Neural cell (in vitro differentiated cells): ENCODE measurements at regions not wholly inside any gene's neighbourhood (a gene's known extent, or its start where the extent isn't known, plus 50 kb on each side); places are given as distances from the start of the nearest gene placed in this dataset.

Source experiments
- H2AFZ ChIP-seq: fragments of 200-600, 300-800 bp; sonication (generic), shearing (Covaris generic); 2 replicates; pipeline ENCODE4 v1.6.0; 2014; ENCODE audit warnings: low read depth, mild to moderate bottlenecking, antibody characterized with exemption, low read length, moderate library complexity
- H3F3A ChIP-seq: fragments of 200-600 bp; shearing (Covaris generic); 2 replicates; pipeline ENCODE4 v1.6.1; 2016; ENCODE audit warnings: mild to moderate bottlenecking, moderate library complexity, mixed read lengths, antibody characterized with exemption, low read length; ENCODE audit not compliant: insufficient read depth, poor library complexity, severe bottlenecking
- H3K27ac ChIP-seq: fragments of 200-600, 300-800 bp; sonication (generic), shearing (Covaris generic); 2 replicates; pipeline ENCODE4 v1.5.1; 2014; ENCODE audit warnings: mild to moderate bottlenecking, low read length, moderate library complexity
- H3K27me3 ChIP-seq: fragments of 300-800, 200-600 bp; sonication (generic), shearing (Covaris generic); 2 replicates; pipeline ENCODE4 v1.6.0; 2014; ENCODE audit warnings: mild to moderate bottlenecking, low read depth, low read length, moderate library complexity; ENCODE audit not compliant: insufficient read depth
- H3K36me3 ChIP-seq: fragments of 300-800, 200-600 bp; sonication (generic), shearing (Covaris generic); 2 replicates; pipeline ENCODE4 v1.5.1; 2014; ENCODE audit warnings: mild to moderate bottlenecking, antibody characterized with exemption, low read length, moderate library complexity; ENCODE audit not compliant: insufficient read depth
- H3K4me2 ChIP-seq: fragments of 300-800, 200-600 bp; sonication (generic), shearing (Covaris generic); 2 replicates; pipeline ENCODE4 v1.6.0; 2014; ENCODE audit warnings: mild to moderate bottlenecking, low read length
- H3K4me3 ChIP-seq: fragments of 300-800, 200-600 bp; sonication (generic), shearing (Covaris generic); 2 replicates; pipeline ENCODE4 v1.5.1; 2014; ENCODE audit warnings: mild to moderate bottlenecking, low read length, moderate library complexity
- H3K79me2 ChIP-seq: fragments of 200-600 bp; shearing (Covaris generic); replicated peaks from 2 replicates; pipeline ENCODE4 v1.6.0; 2014; ENCODE audit warnings: mild to moderate bottlenecking, low read length, moderate library complexity; ENCODE audit not compliant: insufficient read depth
- H3K9ac ChIP-seq: fragments of 300-800, 200-600 bp; sonication (generic), shearing (Covaris generic); 2 replicates; pipeline ENCODE4 v1.6.1; 2016; ENCODE audit warnings: mild to moderate bottlenecking, low read length, mixed read lengths
- H3K9me2 ChIP-seq: fragments of 200-600 bp; shearing (Covaris generic); 2 replicates; pipeline ENCODE4 v1.6.1; 2016; ENCODE audit warnings: mild to moderate bottlenecking, low read length, mixed read lengths; ENCODE audit not compliant: insufficient read depth
- H3K9me3 ChIP-seq: fragments of 200-600, 300-800 bp; sonication (generic), shearing (Covaris generic); 2 replicates; pipeline ENCODE4 v1.6.1; 2016; ENCODE audit warnings: mild to moderate bottlenecking, mixed run types, low read length, moderate library complexity, mixed read lengths
- H4K20me1 ChIP-seq: fragments of 200-600 bp; shearing (Covaris generic); 2 replicates; pipeline ENCODE4 v1.6.1; 2016; ENCODE audit warnings: mild to moderate bottlenecking, mixed run types; ENCODE audit not compliant: insufficient read depth
- CTCF ChIP-seq: fragments of 450-650 bp; IDR thresholded peaks from 2 replicates; pipeline ENCODE4 v1.5.1; 2014; ENCODE audit warnings: antibody characterized with exemption, mild to moderate bottlenecking, moderate library complexity; ENCODE audit not compliant: poor library complexity, severe bottlenecking
- EP300 ChIP-seq: fragments of 450-650 bp; conservative IDR thresholded peaks from 2 replicates; pipeline ENCODE4 v1.6.1; 2014; ENCODE audit warnings: antibody characterized with exemption, mild to moderate bottlenecking, moderate library complexity; ENCODE audit not compliant: poor library complexity, severe bottlenecking
- EZH2 ChIP-seq: fragments of 200-600, 300-800 bp; shearing (Covaris generic), sonication (generic); IDR thresholded peaks from 2 replicates; pipeline ENCODE4 v1.6.1; 2014; ENCODE audit warnings: antibody characterized with exemption, low read length, borderline replicate concordance, mild to moderate bottlenecking; ENCODE audit not compliant: insufficient read depth, poor library complexity, severe bottlenecking
- MXI1 ChIP-seq: fragments of 450-650 bp; conservative IDR thresholded peaks from 2 replicates; pipeline ENCODE4 v1.6.1; 2014; ENCODE audit warnings: antibody characterized with exemption, mild to moderate bottlenecking; ENCODE audit not compliant: poor library complexity, severe bottlenecking
- POLR2AphosphoS5 ChIP-seq: IDR thresholded peaks from 2 replicates; pipeline ENCODE4 v1.6.1; 2012
- RAD21 ChIP-seq: fragments of 450-650 bp; conservative IDR thresholded peaks from 2 replicates; pipeline ENCODE4 v1.6.1; 2014; ENCODE audit warnings: antibody characterized with exemption, mild to moderate bottlenecking, moderate library complexity
- REST ChIP-seq: IDR thresholded peaks from 2 replicates; pipeline ENCODE4 v1.6.1; 2012; ENCODE audit warnings: borderline replicate concordance
- SMC3 ChIP-seq: fragments of 450-650 bp; conservative IDR thresholded peaks from 2 replicates; pipeline ENCODE4 v1.6.1; 2014; ENCODE audit warnings: antibody characterized with exemption, mild to moderate bottlenecking, moderate library complexity; ENCODE audit not compliant: poor library complexity
- TAF1 ChIP-seq: IDR thresholded peaks from 2 replicates; pipeline ENCODE4 v1.6.1; 2012; ENCODE audit warnings: low read depth

- H2AFZ ChIP-seq = no peak overlapping the region
- no peaks in the 10 kb centered on the region for H4K20me1 ChIP-seq
- no peaks in the 10 kb centered on the region for H3F3A ChIP-seq
- H3K27ac ChIP-seq = no peak overlapping the region
- H3K79me2 ChIP-seq = no peaks in the 10 kb centered on the region
- H3K4me2 ChIP-seq = no peak overlapping the region
- TF ChIP-seq CTCF = no peak
- no peak for TF ChIP-seq EZH2
- TF ChIP-seq SMC3 = no peak
- no peak for TF ChIP-seq TAF1
- TF ChIP-seq POLR2AphosphoS5 = no peak
- no peak for TF ChIP-seq RAD21
- TF ChIP-seq REST = no peak
- no peak for TF ChIP-seq MXI1
- no peaks in the 10 kb centered on the region for H3K9me3 ChIP-seq
- no peak overlapping the region for H3K4me3 ChIP-seq
- no peaks in the 10 kb centered on the region for H3K27me3 ChIP-seq
- no peak overlapping the region for H3K9ac ChIP-seq
- H3K9me2 ChIP-seq = no peaks in the 10 kb centered on the region
- no peaks in the 10 kb centered on the region for H3K36me3 ChIP-seq
Measured at GRCh38 chr18:43651057-43651456, 373.8 kb upstream of the SYT4 start.

GRCh38 chr18:43656547-43656946 is 379.3 kb upstream of the SYT4 start:
- no peaks in the 10 kb centered on the region for H3K9me2 ChIP-seq
- H3K9ac ChIP-seq = no peak overlapping the region
- no peaks in the 10 kb centered on the region for H4K20me1 ChIP-seq
- H2AFZ ChIP-seq = no peak overlapping the region
- H3K36me3 ChIP-seq = no peaks in the 10 kb centered on the region
- H3K4me3 ChIP-seq = no peak overlapping the region
- no peaks in the 10 kb centered on the region for H3K79me2 ChIP-seq
- H3K27me3 ChIP-seq = no peaks in the 10 kb centered on the region
- H3K27ac ChIP-seq = no peak overlapping the region
- TF ChIP-seq CTCF = no peak
- no peak for TF ChIP-seq RAD21
- TF ChIP-seq REST = no peak
- TF ChIP-seq SMC3 = no peak
- no peak for TF ChIP-seq EZH2
- no peak for TF ChIP-seq MXI1
- no peak for TF ChIP-seq EP300
- TF ChIP-seq POLR2AphosphoS5 = no peak
- TF ChIP-seq TAF1 = no peak
- H3F3A ChIP-seq = no peaks in the 10 kb centered on the region
- H3K4me2 ChIP-seq = no peak overlapping the region
- H3K9me3 ChIP-seq = no peaks in the 10 kb centered on the region
